H1 (cell line): ENCODE measurements at regions not wholly inside any gene's neighbourhood (a gene's known extent, or its start where the extent isn't known, plus 50 kb on each side); places are given as distances from the start of the nearest gene placed in this dataset.

Experiments
- CTCF ChIP-seq, 3 experiments: IDR thresholded peaks; 1 replicate in 2 of 3; 2 replicates in 1 of 3; pipeline versions ENCODE4 v1.5.1 to v1.6.1; 2011; ENCODE audit warnings: low read length in 3 of 3, mild to moderate bottlenecking in 3 of 3, inconsistent platforms in 2 of 3, low read depth in 1 of 3, moderate library complexity in 1 of 3; ENCODE audit not compliant: insufficient read depth in 1 of 3; ENCODE audit errors: control extremely low read depth in 1 of 3
- FOSL1 ChIP-seq: IDR thresholded peaks from 2 replicates; pipeline ENCODE4 v1.6.1; 2011; ENCODE audit warnings: mild to moderate bottlenecking, low read depth, low read length, moderate library complexity; ENCODE audit not compliant: insufficient read depth
- NRF1 ChIP-seq: IDR thresholded peaks from 2 replicates; pipeline ENCODE4 v1.6.1; 2011; ENCODE audit warnings: mild to moderate bottlenecking, low read depth, low read length, improper control_type of control experiment
- POLR2AphosphoS5 ChIP-seq: IDR thresholded peaks from 2 replicates; pipeline ENCODE4 v1.6.1; 2011; ENCODE audit warnings: low read depth, low read length

GRCh38 chr17:62322313-62322712, 58.0 kb upstream of the EFCAB3 start:
- no peak for TF ChIP-seq FOSL1
- no peak for TF ChIP-seq NRF1
- no peak for TF ChIP-seq CTCF (IDR thresholded peaks at IDR 0.05; ENCODE audit: control extremely low read depth in 1 of 3, insufficient read depth in 1 of 3, low read depth in 1 of 3, low read length in 3 of 3)
- no peak for TF ChIP-seq POLR2AphosphoS5
